ENCODE measurements at regions not wholly inside any gene's neighbourhood (a gene's known extent, or its start where the extent isn't known, plus 50 kb on each side); places are given as distances from the start of the nearest gene placed in this dataset.

DNA sequence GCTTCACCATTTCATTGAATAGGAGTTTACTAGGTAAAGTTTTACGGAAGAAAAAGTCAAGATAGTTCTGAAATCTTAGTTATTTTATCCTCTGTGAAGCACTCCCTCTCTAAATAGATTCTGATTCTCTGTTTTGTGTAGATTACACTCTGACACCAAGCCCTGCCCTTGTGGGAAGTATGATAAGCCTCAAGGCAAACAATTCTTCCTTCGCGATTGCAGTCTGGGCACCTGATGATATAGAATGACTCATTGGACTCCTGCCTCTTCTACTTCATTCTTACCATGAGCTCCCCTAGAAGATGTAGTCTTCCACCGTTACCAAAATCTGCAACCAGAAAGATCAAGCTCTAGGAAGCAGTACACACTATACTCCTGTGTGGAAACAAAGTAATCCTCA lies 626.9 kb upstream of the PTGER4 start:
- no peak for TF ChIP-seq POLR2A (IDR thresholded peaks at IDR 0.05)
- TF ChIP-seq, protein P1, sequence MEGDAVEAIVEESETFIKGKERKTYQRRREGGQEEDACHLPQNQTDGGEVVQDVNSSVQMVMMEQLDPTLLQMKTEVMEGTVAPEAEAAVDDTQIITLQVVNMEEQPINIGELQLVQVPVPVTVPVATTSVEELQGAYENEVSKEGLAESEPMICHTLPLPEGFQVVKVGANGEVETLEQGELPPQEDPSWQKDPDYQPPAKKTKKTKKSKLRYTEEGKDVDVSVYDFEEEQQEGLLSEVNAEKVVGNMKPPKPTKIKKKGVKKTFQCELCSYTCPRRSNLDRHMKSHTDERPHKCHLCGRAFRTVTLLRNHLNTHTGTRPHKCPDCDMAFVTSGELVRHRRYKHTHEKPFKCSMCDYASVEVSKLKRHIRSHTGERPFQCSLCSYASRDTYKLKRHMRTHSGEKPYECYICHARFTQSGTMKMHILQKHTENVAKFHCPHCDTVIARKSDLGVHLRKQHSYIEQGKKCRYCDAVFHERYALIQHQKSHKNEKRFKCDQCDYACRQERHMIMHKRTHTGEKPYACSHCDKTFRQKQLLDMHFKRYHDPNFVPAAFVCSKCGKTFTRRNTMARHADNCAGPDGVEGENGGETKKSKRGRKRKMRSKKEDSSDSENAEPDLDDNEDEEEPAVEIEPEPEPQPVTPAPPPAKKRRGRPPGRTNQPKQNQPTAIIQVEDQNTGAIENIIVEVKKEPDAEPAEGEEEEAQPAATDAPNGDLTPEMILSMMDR (IDR thresholded peaks at IDR 0.05) = no peak
